HG02885 (cell line): ENCODE measurements at regions not wholly inside any gene's neighbourhood (a gene's known extent, or its start where the extent isn't known, plus 50 kb on each side); places are given as distances from the start of the nearest gene placed in this dataset.

Experiments
- ATAC-seq: cut with Tn5 transposase; IDR thresholded peaks from one replicate; pipeline ENCODE4 v1.9.1; 2021; ENCODE audit warnings: mild to moderate bottlenecking; ENCODE audit not compliant: unreplicated experiment, poor library complexity

DNA sequence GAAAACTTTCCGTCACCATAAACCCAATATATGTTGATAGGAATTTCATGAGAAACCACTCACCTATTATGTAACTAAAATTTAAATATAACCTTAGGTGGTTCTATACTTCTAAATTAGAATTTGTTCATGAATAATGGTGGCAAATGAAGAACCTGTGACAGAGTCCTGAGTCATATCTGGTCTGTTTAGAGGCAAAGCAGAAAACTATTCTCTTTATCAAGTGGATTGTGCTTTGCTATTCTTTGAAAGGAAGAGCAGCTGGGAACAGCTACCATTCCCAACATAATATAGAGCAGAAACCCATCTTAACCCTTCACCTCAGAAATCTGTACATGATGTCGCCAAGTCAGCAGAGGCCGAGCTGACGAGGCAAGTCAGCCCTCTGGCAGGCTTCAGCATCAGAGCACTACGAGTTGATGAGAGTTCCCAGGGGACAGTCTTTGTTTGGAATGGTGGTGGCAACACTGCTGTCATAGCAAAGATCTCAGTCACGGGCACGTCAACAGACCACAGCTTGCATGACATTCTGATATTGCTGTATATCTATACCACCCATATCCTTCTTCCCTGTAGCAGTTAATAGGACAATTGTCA lies 631.9 kb upstream of the CA10 start:
- no peak for ATAC-seq

DNA sequence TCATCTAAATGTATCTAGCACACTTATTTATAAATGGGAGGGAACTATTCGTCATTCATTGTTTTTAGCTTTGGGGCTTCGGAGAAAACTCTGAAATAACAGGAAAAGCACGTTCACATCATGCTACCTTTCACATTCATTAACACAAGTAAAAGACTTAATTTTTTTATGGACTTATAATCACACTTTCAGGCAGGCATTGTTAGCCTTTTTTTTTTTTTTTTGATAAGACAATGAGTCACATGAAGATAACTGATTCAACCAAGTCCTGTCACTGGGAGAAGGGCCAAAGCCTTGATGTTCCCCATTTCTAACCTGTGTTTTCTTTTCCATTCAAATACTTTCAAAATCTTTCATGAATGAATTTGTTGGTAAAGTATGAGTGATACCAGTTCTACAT lies 631.3 kb upstream of the CA10 start:
- no peak for ATAC-seq

DNA sequence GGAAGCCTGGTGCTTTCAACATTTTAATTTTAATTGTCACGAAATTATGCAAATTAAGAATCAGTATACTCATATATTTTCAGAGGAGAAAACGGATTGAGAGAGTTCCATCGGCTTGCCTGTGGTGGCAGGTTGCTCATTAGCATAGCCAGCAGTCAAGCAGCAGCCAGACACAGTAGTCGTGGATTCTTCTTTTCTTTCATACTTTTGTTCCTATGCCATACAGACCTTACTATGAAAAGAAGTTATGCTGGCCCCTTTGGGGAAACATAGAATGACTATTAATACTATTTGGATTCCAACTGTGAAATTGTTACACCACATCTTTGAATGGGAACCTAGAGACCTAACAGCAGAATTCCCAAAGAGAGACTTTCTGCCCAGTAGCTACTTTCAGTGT lies 617.7 kb upstream of the CA10 start:
- no peak for ATAC-seq

GRCh38 chr17:52762794-52763167 lies 604.3 kb upstream of the CA10 start:
- ATAC-seq, result no peak

DNA sequence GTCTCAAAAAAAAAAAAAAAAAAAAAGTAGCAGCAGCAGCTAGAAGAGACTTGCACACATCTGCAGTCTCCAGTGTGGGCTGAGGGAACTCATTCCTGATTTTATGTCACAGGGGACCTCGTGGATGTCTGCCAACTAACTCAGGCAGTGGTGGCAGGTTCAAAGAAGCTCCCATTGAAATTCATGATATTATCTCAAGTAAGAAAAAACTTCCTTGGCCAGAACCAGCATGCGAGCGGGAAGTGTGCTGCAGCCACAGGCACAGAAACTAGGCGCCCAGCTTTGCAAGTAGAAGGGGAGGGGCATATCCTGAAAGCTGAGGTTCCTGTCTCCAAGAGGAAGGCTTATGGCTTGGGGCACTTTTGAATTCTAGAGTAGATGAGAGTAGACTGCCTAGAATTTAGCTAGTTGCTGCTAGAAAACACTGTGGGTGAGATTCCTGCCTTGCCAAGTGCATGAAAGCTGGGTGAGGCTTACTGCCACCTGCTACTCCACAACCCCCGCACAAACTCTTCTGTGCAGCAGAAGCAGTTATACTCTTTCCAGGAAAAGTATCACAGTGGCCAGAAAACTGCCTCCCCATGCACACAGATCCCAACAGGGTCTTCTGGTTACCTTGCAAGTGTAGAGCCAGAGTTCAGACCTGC lies 603.8 kb upstream of the CA10 start:
- no peak for ATAC-seq

DNA sequence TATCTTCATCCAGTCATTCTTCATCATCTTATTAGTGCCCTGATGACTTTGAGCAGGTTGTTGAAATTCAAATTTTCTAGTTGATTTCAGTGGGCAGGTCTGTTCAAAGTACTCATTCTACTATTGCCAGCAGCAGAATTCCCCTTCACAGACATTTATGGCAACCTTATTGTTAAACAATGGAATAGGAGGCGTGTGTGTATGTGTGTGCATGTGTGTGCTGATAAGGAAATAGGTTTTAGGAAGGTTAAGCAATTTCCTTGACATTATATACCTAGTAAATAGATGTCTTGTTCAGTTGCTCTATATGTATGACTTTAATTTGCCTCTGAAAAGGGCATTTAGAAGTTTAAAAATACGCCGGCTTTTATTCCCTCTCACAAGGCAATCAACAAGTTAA lies 601.4 kb upstream of the CA10 start:
- ATAC-seq, result no peak

DNA sequence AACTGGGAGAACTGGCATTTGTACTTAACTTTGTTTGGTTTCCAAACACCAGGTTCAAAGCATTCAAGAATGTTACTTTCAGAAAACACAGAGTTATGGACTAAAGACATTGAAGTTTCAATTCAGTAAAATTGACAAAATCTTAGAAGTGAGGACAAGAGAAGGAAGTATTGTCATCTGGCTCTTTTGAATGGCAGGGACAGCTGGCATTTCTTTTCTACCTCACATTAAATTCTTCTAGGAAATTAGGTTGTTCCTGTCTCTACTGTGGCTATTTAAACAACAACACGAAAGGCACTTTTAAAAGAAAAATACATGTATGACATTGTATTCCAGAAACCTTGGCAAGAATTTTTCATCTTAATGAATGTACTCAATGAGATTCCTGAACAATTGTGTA lies 600.0 kb upstream of the CA10 start:
- no peak for ATAC-seq

DNA sequence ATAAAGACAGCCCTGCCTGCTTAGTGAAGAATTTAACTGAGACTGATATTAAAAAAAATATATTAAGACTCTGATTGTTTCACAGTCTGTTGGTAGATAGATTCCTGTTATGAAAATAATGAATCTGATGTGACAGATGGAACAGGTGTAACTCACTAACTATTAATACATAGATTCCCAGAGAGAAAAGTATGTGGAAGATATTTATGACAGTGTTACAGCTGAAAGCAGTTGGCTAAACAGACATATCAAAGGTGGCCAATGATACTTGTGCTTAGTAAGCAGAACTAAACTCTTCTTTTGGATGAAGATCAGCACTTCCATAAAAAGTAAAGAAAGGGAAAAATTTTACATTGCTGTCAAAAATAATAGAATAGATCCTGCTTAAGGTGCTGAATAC lies 598.2 kb upstream of the CA10 start:
- no peak for ATAC-seq

DNA sequence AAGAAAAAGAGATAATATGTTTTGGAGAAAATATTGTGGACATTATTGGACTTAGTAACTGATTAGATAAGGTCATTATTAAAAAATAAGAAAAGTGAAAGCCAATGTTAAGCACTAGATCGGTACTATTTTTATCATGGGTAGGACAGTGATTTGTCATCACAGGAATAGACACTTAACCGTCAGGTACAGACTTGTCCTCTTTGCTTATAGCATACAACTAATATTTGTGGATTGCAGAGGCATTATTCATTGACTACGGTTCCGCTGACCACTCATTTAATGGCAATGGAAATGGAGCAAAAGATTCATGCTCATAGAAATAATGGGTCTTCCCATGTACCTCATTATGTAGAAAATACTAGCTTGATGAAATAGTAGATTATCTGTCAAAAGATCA lies 596.3 kb upstream of the CA10 start:
- ATAC-seq, result no peak

DNA sequence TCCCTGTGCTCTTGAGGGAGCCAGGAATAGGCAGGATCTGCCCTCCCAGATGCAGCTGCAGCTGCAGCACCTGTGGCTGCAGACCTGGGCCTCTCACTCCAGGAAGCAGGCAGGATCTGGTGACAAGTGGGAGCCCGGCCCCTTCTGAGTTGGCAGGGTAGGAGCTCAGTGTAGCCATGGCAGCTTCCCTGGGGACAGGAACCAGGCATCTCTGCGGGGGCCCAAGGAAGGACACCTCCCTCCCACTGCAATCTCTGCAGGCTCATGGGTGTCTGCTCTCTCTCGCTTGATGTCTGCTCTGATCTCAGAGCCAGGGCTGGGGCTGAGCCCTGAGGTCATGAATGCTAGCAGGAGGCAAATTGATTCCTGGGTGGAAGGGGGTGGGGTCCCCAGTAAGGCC lies 592.5 kb upstream of the CA10 start:
- ATAC-seq, result no peak

- no peak for ATAC-seq
These were observed 585.7 kb upstream of the CA10 start for GRCh38 chr17:52744179-52744578.

DNA sequence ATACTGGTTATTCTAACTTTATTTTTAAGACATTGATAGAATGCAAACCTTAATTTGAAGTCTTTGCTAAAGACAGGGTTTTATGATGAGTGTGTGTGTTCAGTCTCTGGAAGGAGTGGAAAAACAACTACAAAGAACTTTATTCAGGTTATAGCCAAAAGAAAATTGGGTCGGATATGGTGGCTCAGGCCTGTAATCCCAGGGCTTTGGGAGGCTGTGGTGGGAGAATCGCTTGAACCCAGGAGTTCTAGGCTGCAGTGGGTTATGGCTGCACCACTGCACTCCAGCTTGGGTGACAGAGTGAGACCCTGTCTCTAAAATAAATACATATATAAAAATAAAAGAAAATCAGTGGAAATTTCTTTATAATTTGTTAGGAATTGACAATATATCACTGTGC lies 581.5 kb upstream of the CA10 start:
- no peak for ATAC-seq

- no peak for ATAC-seq
These were observed 580.3 kb upstream of the CA10 start for GRCh38 chr17:52738791-52739190.

- ATAC-seq, result no peak
These were observed 578.6 kb upstream of the CA10 start for GRCh38 chr17:52737071-52737470.

- ATAC-seq, result no peak
These were observed 574.3 kb upstream of the CA10 start for GRCh38 chr17:52732841-52733240.

DNA sequence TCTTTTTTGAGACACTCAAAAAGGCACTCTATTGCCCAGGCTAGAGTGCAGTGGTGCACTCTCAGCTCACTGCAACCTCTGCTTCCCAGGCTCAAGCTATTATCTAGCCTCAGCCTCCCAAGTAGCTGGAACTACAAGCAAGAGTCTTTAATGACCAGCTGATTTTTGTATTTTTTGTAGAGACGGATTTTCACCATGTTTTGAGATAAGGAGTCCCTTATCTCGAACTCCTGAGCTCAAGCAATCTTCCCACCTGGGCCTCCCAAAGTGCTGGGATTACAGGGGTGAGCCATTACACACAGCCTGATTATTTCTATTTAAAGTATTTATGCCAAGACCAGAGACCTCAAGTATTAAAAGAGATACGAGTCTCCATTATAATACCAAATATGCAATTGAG lies 566.1 kb upstream of the CA10 start:
- no peak for ATAC-seq

- no peak for ATAC-seq
These were observed 563.4 kb upstream of the CA10 start for GRCh38 chr17:52721910-52722309.

DNA sequence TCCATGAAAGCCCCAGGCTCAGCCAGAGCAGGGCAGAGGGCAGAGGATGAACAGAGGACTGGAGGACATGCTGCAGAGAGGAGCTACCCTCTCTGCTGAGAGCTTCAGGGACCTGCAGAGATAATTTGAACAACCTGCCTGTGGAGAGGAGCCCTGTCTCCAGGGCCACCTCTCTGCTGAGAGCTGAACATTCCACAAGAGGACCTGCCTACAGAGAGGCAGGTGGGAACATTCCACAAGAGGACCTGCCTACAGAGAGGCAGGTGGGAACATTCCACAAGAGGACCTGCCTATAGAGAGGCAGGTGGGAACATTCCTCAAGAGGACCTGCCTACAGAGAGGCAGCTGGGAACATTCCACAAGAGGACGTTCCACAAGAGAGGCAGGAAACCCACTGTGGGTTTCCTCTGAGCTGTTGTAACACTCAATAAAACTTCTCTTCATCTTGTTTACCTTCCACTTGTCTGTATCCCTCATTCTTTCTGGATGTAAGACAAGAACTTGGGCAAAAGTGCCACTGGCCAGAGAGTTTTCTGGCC lies 551.9 kb upstream of the CA10 start:
- ATAC-seq, result no peak

DNA sequence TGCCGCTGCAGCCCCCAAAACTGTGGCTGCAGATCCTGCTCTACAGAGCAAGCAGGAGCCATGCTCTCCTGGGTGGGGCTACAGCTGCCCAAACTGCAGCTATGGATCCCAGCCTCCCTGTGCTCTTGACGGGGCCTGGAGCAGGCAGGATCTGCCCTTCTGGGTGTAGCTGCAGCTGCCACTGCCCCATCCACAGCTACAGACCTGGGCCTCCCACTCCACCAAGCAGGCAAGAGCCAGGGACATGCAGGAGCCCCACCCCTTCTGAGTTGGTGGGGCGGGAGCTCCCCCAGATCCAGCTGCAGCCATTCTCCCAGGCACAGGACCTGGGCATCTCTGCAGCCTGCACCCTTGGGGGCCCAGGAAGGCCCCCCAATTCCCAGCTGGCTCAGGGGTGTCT lies 551.2 kb upstream of the CA10 start:
- ATAC-seq, result no peak

- ATAC-seq, result no peak
These were observed 537.8 kb upstream of the CA10 start for GRCh38 chr17:52696362-52696761.

DNA sequence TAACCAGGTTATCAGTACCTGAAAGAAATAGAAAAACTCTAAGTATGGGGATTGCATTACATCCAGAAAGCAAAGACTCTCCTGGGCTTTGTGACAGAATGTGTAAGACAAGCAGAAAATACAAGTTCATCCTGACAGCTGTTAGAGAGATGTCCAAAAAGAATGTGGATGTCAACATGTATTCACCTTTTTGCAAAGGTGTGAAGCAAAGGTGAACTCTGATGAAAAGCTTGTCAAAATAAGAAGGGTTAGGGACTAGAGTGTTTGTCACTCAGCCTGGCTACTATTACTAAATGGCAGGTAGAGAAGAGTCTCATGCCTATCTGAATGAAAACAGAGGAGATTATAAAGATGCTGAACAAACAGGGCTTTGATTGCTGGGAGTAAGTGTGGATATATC lies 527.6 kb upstream of the CA10 start:
- no peak for ATAC-seq

GRCh38 chr17:52681480-52681879 lies 523.0 kb upstream of the CA10 start:
- no peak for ATAC-seq
